GM18517 (cell line): ENCODE measurements at regions not wholly inside any gene's neighbourhood (a gene's known extent, or its start where the extent isn't known, plus 50 kb on each side); places are given as distances from the start of the nearest gene placed in this dataset.

ENCODE experiments used
- ATAC-seq: cut with Tn5 transposase; IDR thresholded peaks from one replicate; pipeline ENCODE4 v1.9.1; 2021; ENCODE audit warnings: mild to moderate bottlenecking, moderate library complexity; ENCODE audit not compliant: unreplicated experiment

- ATAC-seq = no peak
Observed at GRCh38 chr2:16566701-16567100, 98.9 kb downstream of the CYRIA start.

GRCh38 chr2:16565481-16565880 is 100.2 kb downstream of the CYRIA start:
- ATAC-seq = no peak

- ATAC-seq = no peak
Observed at GRCh38 chr2:16561676-16562075, 104.0 kb downstream of the CYRIA start.

DNA sequence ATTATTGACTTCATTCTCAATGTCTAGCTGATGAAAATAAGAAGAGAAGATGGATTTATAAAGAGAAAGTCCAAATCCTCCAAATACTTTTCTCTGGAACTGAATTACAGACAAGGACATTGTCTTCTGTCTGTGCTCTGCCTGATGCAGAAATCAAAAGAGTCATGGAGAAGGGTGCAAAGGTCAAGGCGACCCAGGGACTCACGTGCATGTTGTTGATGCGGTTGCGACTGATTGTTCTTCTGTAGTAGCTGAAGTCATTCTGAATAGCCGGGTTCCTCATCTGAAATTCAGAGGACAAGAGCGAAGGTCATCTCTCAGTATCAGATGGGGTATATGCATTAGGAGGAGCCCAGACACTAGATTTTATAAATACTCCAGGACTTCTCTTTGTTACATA is 104.4 kb downstream of the CYRIA start:
- ATAC-seq = no peak

- no peak for ATAC-seq
Observed at GRCh38 chr2:16559278-16560067, 106.2 kb downstream of the CYRIA start.

GRCh38 chr2:16554060-16554583 is 111.5 kb downstream of the CYRIA start:
- no peak for ATAC-seq

DNA sequence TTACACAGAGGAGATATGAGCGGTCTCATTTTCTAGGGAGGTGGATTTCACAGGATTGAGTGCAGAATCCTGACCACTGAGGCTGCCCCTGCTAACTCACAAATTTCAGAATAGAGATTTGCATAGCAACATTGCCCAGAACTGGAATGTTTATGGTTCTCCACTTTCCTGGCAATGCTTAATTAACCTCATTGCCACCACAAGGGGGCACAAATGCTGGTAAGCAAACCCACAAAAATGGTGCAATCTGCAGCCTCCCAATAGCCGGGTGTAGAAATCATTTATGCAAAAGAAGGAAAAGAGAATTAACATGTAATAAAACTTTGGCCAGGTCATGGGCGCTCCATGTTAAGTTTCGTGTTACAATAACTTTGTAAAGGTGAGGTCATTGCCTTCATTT is 112.4 kb downstream of the CYRIA start:
- no peak for ATAC-seq

- ATAC-seq = no peak
Observed at GRCh38 chr2:16552202-16552601, 113.4 kb downstream of the CYRIA start.

DNA sequence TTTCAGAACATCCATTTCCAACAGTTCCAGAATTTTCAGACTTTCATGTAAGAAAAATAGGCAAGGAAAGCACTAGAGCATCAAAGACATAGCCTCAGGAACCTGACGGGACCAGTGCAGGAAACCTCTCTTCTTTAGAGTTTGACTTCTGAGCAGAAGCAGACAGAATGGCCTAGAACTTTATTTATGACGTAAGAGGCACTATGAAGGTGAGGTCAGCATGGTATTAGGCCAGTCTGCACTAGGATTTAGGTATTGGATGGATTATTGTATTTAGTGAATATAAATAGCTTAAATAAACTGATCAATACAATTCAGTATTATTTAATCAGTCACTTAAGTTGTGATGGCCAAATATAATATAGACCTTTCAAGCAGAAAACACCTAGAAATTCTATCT is 117.6 kb downstream of the CYRIA start:
- ATAC-seq = no peak

DNA sequence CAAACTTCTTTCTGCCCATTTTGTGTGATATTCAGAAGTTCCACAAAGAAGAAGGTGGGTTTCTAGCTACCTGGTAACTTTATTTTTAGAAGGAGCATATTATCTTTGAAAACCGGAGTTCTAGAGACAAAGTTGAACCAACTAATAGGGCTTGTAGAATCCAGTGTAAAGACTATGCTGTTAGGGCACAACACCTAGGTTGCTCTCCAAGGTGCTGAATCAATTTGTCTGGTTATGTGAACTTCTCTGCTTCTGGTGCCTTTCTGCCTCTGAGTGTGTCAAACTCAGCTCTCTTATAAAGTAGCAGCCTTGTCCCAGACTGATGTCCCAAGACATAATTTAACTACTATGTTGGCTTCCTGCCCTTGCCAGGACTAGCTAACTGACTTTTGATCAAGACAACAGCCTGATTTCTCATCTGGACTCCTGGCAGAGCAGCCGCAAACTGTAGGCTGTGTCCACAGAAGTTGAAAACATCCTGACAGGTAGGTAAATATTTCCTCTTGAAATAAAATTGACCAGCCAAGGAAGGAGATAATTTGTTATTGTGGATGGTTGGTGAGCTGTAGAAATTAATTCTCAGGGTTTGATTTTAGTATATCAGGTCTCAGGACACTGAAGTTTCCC is 119.4 kb downstream of the CYRIA start:
- no peak for ATAC-seq

- ATAC-seq = no peak
Observed at GRCh38 chr2:16538707-16539106, 126.9 kb downstream of the CYRIA start.

DNA sequence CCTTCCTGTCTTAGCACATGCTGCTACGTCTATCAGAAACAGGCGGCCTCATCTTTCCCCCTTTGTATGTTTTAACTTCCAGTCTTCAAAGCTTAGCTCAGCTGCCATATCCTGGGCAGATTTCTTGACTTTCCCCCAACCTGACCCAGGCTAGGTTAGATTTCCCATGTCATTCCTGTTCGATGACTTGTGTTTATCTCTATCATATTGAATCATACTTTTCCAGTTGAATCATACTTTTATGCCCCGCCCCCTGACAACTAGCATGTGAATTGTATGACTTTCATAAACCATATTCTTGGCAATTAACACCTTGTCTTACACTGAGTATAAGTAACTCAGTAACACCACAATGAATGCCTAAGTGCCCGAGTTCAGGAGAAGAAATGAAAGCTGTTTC is 128.3 kb downstream of the CYRIA start:
- no peak for ATAC-seq

DNA sequence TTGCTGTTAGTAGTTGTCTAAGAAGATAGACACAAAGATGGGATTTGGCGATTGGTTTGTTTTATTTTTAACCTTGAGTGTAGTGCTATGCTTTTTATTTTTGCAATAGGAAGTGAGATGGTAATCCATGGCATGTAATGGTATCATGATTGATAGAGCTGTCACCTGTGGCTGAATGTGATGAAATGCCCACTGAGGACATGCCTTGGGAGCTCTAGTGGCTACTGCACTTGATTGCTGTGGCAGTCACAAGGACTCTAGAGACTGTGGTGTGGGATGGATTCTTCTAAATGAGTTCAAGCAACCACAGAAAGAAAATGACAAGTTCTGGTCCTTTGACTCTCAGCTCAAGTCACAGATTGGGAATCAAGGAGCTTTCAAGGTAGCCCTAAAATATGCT is 139.4 kb downstream of the CYRIA start:
- ATAC-seq = no peak

DNA sequence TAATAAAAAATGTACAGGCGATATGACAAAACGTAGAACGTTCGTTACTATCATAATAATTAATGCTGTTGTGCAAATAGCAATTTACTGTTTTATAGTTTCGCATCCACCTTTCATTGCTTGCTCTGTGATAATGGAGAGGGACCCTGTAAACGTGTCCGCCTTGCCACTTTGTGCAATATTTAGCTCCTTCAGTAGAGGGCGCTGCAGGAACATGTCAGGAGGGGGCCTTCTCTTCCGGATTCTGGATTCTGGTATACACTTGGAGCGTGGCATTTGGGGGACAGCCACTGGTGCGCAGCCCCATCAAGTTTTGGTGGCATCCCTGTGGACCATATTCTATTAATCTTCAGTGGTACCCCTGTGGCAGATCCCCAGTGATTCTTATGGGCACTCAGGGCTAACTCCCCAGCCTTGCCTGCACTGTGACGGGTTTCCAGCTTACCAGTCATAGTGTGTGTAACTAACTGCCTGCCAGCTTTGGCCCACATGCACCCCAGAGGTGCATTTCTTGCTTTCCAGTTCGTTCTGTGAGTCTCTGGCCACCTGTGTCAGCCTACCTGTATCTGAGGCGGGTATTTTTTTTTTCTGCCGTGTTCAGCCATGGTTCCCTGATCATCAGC is 140.3 kb downstream of the CYRIA start:
- no peak for ATAC-seq

DNA sequence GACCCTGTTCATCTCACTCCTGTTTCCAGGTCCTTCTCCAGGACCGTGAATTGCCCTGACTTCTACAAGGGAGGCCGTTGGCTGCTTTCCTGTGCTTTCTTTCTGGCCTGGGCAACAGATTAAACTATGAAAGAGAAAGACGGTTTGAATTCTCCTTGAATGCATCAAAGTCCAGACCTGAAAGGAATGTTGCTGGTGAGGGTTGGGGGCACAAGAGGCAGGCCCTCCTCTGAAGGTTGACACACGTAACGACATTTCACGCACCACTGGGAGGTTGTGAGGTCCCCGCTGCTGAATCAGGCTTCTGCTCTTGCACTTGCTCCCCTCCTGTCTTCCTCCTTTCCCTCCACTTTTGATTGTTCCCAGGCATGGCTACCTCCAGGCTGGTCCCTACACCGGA is 141.9 kb downstream of the CYRIA start:
- ATAC-seq = no peak

DNA sequence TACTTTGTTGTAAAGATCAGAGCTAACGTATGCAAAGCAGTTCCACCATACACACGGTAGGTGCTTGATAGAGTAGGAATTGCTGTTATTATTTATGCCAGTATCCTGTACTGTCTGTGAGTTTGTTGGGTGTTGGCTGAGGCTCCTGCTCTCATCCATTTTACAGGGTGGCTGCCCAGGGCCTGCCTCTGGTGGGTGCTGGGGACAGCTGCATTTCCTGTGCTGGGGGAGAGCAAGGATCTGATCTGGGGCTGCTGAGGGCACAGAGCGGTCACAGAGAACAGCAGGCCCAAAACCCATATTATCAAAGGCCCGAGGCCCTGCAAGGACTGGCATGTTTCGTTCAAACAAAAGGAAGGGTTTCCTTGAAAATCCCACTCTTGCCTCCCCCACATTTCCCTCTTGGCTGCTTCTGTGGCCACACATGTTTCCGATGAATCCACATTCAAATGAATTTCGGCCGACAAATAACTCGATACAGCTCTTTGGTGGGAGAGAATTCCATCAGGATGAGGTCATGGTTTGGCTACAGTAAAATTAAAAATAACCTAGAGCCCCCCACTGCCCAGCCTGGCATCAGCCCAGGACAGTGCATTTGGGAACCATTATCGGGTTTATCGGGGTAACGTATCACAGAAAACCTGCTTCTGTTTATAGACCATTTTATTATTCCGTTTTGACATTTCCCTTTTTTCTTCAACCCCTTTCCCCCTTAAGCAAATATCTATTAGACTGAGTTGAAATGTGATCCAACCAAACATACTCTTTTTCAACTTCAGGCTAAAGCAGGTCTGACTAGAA is 143.4 kb downstream of the CYRIA start:
- no peak for ATAC-seq

DNA sequence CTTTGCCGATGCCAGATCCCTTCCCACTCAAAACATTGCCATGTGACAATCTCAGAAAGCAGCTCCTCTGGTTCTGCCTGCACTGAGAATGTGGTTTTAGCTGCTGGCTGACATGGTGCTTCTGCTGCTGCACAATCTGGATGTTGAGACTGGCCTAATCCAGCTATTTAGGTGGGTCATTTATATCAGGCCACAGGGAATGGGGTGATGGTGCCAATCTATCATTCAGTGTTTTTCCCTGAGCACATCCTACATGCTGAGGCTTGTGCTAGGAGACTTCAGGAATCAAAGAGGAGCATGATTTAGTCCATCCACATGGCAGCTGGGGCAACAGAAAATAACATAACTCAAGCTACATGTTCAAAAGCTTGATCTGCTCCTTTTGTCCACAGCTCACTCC is 144.7 kb downstream of the CYRIA start:
- ATAC-seq = no peak

DNA sequence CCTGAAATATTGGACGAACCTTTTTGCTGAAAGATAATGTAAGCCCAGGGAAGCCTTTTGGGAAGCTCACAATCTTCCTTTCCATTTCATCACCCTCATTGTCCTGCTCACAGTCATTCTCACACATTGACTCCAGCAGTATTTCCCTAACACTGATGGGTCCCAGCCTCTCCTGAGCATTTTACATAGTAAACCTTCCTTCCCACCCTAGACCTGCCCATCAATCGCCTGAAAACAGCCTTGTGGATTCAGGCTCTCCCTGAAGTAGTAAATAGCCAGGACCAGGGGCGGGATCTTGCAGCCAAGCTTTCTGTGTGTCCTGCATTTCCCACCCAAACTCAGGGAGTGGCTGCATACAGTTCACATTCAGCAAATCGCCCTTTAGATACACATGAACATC is 149.9 kb downstream of the CYRIA start:
- ATAC-seq = no peak

- no peak for ATAC-seq
Observed at GRCh38 chr2:16513626-16514025, 152.0 kb downstream of the CYRIA start.

DNA sequence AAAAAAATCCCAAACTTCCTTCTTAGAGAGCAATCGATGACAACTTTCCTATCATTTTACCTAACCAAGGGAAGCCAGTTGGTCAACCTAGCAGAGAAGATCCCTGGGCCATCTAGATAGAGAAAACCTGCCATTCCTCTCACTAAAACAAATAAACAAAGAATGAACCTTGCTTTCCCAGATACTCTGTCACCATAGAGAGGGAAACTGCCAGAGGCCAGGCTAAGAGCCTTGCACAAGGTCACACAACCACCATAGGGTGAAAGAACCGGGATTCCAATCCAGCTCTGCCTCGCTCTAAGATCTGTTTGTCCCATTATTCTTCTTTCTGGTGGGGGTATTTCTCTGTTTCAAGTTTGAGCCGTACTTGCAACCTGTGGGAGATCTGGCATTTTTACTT is 154.6 kb downstream of the CYRIA start:
- no peak for ATAC-seq

DNA sequence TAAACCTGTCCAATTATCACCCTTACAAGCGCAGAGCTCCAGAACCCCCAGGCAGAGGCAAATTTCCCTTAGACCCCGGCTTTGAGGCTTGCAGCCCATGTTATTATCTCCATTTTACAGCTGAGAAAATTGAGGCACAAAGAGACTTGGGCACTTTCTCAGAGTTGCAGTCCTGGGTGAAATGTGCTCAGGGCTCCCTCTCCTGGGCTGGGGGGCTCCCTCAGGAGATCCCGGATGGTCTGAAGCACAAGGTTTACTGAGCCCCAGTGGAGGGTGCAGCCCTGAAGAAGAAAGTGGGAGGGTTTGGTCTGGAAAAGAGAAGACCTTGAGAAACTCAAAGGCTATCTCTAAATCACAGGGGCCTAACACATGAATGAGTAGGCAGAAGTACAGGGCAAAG is 156.6 kb downstream of the CYRIA start:
- ATAC-seq = no peak
